NAMALWA (cell line): ENCODE measurements at regions not wholly inside any gene's neighbourhood (a gene's known extent, or its start where the extent isn't known, plus 50 kb on each side); places are given as distances from the start of the nearest gene placed in this dataset.

ENCODE experiments used
- DNase-seq: peaks from one replicate; pipeline ENCODE4 v3.0.0-alpha.2; 2015; ENCODE audit warnings: low spot score

- no peak for DNase-seq
Measured at GRCh38 chr10:58932577-58933314, 243.7 kb upstream of the PHYHIPL start.

- DNase-seq: no peak
Measured at GRCh38 chr10:58936364-58936763, 240.1 kb upstream of the PHYHIPL start.

GRCh38 chr10:58937423-58937822 lies 239.0 kb upstream of the PHYHIPL start:
- DNase-seq: no peak

- no peak for DNase-seq
Measured at GRCh38 chr10:58942724-58943123, 233.7 kb upstream of the PHYHIPL start.

- no peak for DNase-seq
Measured at GRCh38 chr10:58943256-58943890, 233.1 kb upstream of the PHYHIPL start.

- DNase-seq: no peak
Measured at GRCh38 chr10:58943960-58944359, 232.5 kb upstream of the PHYHIPL start.

GRCh38 chr10:58948303-58948702 lies 228.1 kb upstream of the PHYHIPL start:
- no peak for DNase-seq

GRCh38 chr10:58950618-58951017 lies 225.8 kb upstream of the PHYHIPL start:
- DNase-seq: no peak

GRCh38 chr10:58951087-58951486 lies 225.4 kb upstream of the PHYHIPL start:
- DNase-seq: no peak

GRCh38 chr10:58951746-58952145 lies 224.7 kb upstream of the PHYHIPL start:
- no peak for DNase-seq

- no peak for DNase-seq
Measured at GRCh38 chr10:58952162-58952601, 224.3 kb upstream of the PHYHIPL start.

- DNase-seq: peak; percentile 58
Measured at GRCh38 chr10:58952747-58953466, 223.5 kb upstream of the PHYHIPL start.

GRCh38 chr10:58954178-58954577 lies 222.3 kb upstream of the PHYHIPL start:
- DNase-seq: no peak

- no peak for DNase-seq
Measured at GRCh38 chr10:58955615-58956014, 220.8 kb upstream of the PHYHIPL start.

- DNase-seq: no peak
Measured at GRCh38 chr10:58956926-58957325, 219.5 kb upstream of the PHYHIPL start.

GRCh38 chr10:58957517-58957916 lies 218.9 kb upstream of the PHYHIPL start:
- no peak for DNase-seq

GRCh38 chr10:58963101-58963534 lies 213.3 kb upstream of the PHYHIPL start:
- DNase-seq: peak; percentile 46

GRCh38 chr10:58963723-58964124 lies 212.7 kb upstream of the PHYHIPL start:
- no peak for DNase-seq

GRCh38 chr10:58965855-58966254 lies 210.6 kb upstream of the PHYHIPL start:
- DNase-seq: no peak

- DNase-seq: no peak
Measured at GRCh38 chr10:58967551-58968388, 208.7 kb upstream of the PHYHIPL start.

GRCh38 chr10:58968389-58968755 lies 208.1 kb upstream of the PHYHIPL start:
- DNase-seq: no peak

GRCh38 chr10:58969576-58969975 lies 206.9 kb upstream of the PHYHIPL start:
- no peak for DNase-seq
